Psoas muscle (tissue), 7 donors: ENCODE measurements at regions not wholly inside any gene's neighbourhood (a gene's known extent, or its start where the extent isn't known, plus 50 kb on each side); places are given as distances from the start of the nearest gene placed in this dataset.
"Not testable (repeated sequence)": the region's sequence is repeated elsewhere in the genome, so short reads cannot be mapped to it uniquely, and the experiment has no call there.

ENCODE experiments used
- ATAC-seq, 4 donors: fragments of 200-7000 bp; cut with Tn5 transposase; one replicate each; pipeline ENCODE4 v1.9.1; 2020; ENCODE audit warnings: moderate library complexity in 3 of 4, mild to moderate bottlenecking in 2 of 4
- DNase-seq, 2 donors: peaks; one replicate each; pipeline ENCODE4 v3.0.0-alpha.2; 2020
- H3K27ac ChIP-seq: fragments of 200-600 bp; one replicate; pipeline ENCODE4 v1.8.0; 2022
- H3K27me3 ChIP-seq, 3 donors: fragments of 200-600 bp in 1 of 3; one replicate each; pipeline versions ENCODE4 v1.6.1 to v1.8.0; 2013 to 2022; ENCODE audit warnings: low read length in 2 of 3, mild to moderate bottlenecking in 2 of 3, moderate library complexity in 1 of 3; ENCODE audit not compliant: insufficient read depth in 3 of 3
- H3K36me3 ChIP-seq, 2 donors: fragments of 200-600 bp in 1 of 2; one replicate each; pipeline versions ENCODE4 v1.6.1 to v1.8.0; 2013 to 2022; ENCODE audit warnings: low read depth in 1 of 2, mild to moderate bottlenecking in 1 of 2, moderate library complexity in 1 of 2; ENCODE audit not compliant: insufficient read depth in 1 of 2
- H3K4me1 ChIP-seq: fragments of 200-600 bp; one replicate; pipeline ENCODE4 v1.8.0; 2022
- H3K4me3 ChIP-seq: fragments of 200-600 bp; one replicate; pipeline ENCODE4 v1.8.0; 2022; ENCODE audit warnings: mild to moderate bottlenecking
- H3K9me3 ChIP-seq: fragments of 200-600 bp; one replicate; pipeline ENCODE4 v1.8.0; 2022
- CTCF ChIP-seq: fragments of 200-600 bp; IDR thresholded peaks from one replicate; pipeline ENCODE4 v1.8.0; 2022; ENCODE audit warnings: antibody characterized with exemption
- WGBS, 3 donors: extraction: QIAGEN DNeasy Blood & Tissue Kit; methylation state at CpG; one replicate each; pipeline versions ENCODE4 v1.1.6 to v1.1.7; 2013; 5-methylcytosine and 5-hydroxymethylcytosine counted together
- intact Hi-C, 2 donors: fragments of 100-400 bp; cut with DNase I; formaldehyde crosslinking; loops; one replicate each; pipeline versions ENCODE4 v1.11.0 to v1.14.2; 2022
- donor health status: healthy with polysubstance abuse.
- donor health status: DM: no; HTN: no; CAD: no; lungs with moderate emphysema.
- donor health status: Bipolar disorder and iron deficiency.
- donor health status: healthy.
- donor health status: DM: yes; HTN: yes; CAD: no.
- donor health status: DM: no; HTN: no; CAD: no.
- donor health status: DM: yes; HTN: yes; CAD: no.

GRCh38 chr16:85240982-85241924 is 129.0 kb upstream of the CIBAR2 start:
- TF ChIP-seq CTCF, result no peak
- intact Hi-C loops, result no loop called here
- Histone ChIP-seq H3K27ac (no peak overlapping the region), H3K36me3 (no peaks in the 10 kb centered on the region), H3K4me1 (peaks cover 9% of the 10 kb centered on the region), H3K27me3 (no peaks in the 10 kb centered on the region), H3K9me3 (no peaks in the 10 kb centered on the region), H3K4me3 (no peak overlapping the region)
- DNase-seq, result no peak
- WGBS, 3 donors, result 82 to 87% (median 84%) methylated on average over 18 of the region's 18 CpGs
- no peak for ATAC-seq

- intact Hi-C loops, result no loop called here
- no peak overlapping the region for H3K4me3 ChIP-seq
- H3K36me3 ChIP-seq, result no peaks in the 10 kb centered on the region
- peaks cover 3% of the 10 kb centered on the region for H3K4me1 ChIP-seq
- ATAC-seq, result no peak
- H3K27me3 ChIP-seq, result no peaks in the 10 kb centered on the region
- no peak for TF ChIP-seq CTCF
- no peak overlapping the region for H3K27ac ChIP-seq
- H3K9me3 ChIP-seq, result no peaks in the 10 kb centered on the region
- WGBS, 3 donors, result 75 to 82% (median 81%) methylated on average over 10 of the region's 10 CpGs
- no peak for DNase-seq
Measured at GRCh38 chr16:85242140-85242539, 129.9 kb upstream of the CIBAR2 start.

- Histone ChIP-seq H3K4me1 (peaks cover 3% of the 10 kb centered on the region), H3K27me3 (no peaks in the 10 kb centered on the region), H3K9me3 (no peaks in the 10 kb centered on the region), H3K36me3 (no peaks in the 10 kb centered on the region), H3K4me3 (no peak overlapping the region), H3K27ac (no peak overlapping the region)
- no peak for TF ChIP-seq CTCF
- 91 to 94% (median 93%) methylated on average over 12 of the region's 12 CpGs for WGBS, 3 donors
- no peak for DNase-seq
- ATAC-seq, result no peak
- intact Hi-C loops, result no loop called here
Measured at GRCh38 chr16:85243308-85243707, 131.0 kb upstream of the CIBAR2 start.

GRCh38 chr16:85244452-85244851 is 132.2 kb upstream of the CIBAR2 start:
- H3K27me3 ChIP-seq, H3K4me3 ChIP-seq, H3K27ac ChIP-seq, intact Hi-C loops, ATAC-seq, H3K9me3 ChIP-seq, H3K36me3 ChIP-seq, DNase-seq: not testable (repeated sequence)
- WGBS, 3 donors, result 90 to 97% (median 93%) methylated on average over 8 of the region's 8 CpGs
- peaks cover 13% of the 10 kb centered on the region for H3K4me1 ChIP-seq

GRCh38 chr16:85245307-85246172 is 133.3 kb upstream of the CIBAR2 start:
- TF ChIP-seq CTCF, result peak; percentile 67
- Histone ChIP-seq H3K4me1 (peaks cover 14% of the 10 kb centered on the region), H3K36me3 (no peaks in the 10 kb centered on the region), H3K27ac (no peak overlapping the region), H3K4me3 (no peak overlapping the region), H3K27me3 (no peaks in the 10 kb centered on the region), H3K9me3 (no peaks in the 10 kb centered on the region)
- 21 to 26% (median 23%) methylated on average over 23 to 24 of the region's 24 CpGs for WGBS, 3 donors
- intact Hi-C loops, result loop anchor here in 1 of 2 donors (5.0 kb wide), 1 partner anchor 472 kb away; no protein-coding TSS in a partner anchor
- DNase-seq, result peak; percentile 66 to 82
- ATAC-seq, result peak; percentile 65 to 81 (median 66)
